Rectal smooth muscle tissue (tissue), 1 donor: ENCODE measurements at regions not wholly inside any gene's neighbourhood (a gene's known extent, or its start where the extent isn't known, plus 50 kb on each side); places are given as distances from the start of the nearest gene placed in this dataset.

Experiments
- H3K27ac ChIP-seq: one replicate; pipeline ENCODE4 v1.7.0; 2013; ENCODE audit warnings: low read depth, low read length, inconsistent platforms
- H3K27me3 ChIP-seq: one replicate; pipeline ENCODE4 v1.7.0; 2013; ENCODE audit warnings: low read length; ENCODE audit not compliant: control insufficient read depth, insufficient read depth
- H3K36me3 ChIP-seq: one replicate; pipeline ENCODE4 v1.7.0; 2013; ENCODE audit warnings: low read length; ENCODE audit not compliant: control insufficient read depth, insufficient read depth
- H3K4me1 ChIP-seq: one replicate; pipeline ENCODE4 v1.7.0; 2013; ENCODE audit warnings: low read length; ENCODE audit not compliant: control insufficient read depth, insufficient read depth
- H3K4me3 ChIP-seq: one replicate; pipeline ENCODE4 v1.7.0; 2013; ENCODE audit warnings: low read length
- H3K9ac ChIP-seq: one replicate; pipeline ENCODE4 v1.7.0; 2013; ENCODE audit warnings: low read length

DNA sequence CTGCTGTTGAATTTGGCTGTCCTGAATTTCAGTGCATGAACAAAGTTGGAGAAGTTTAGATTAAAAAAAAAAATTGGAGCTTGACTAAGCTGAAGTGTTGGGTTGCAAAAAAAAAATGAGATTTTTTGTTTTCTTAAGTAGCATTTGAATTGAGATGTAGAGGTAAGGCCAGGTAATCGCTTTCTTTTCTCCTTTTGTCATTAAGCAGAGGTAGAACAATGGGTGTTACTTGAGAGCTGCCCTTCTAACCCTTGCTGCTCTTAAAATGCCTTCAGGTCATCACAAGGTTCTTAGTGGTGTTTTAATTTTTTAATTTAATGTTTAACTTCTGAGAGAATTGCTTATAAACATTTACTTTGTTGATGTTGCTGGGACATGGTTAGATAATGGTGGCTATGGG, 84.1 kb upstream of the PRDM1 start:
- Histone ChIP-seq H3K4me3 (no peak overlapping the region), H3K9ac (no peak overlapping the region), H3K36me3 (no peaks in the 10 kb centered on the region), H3K27ac (no peak overlapping the region), H3K27me3 (no peaks in the 10 kb centered on the region), H3K4me1 (no peaks in the 10 kb centered on the region)

- no peaks in the 10 kb centered on the region for H3K4me1 ChIP-seq
- no peaks in the 10 kb centered on the region for H3K36me3 ChIP-seq
- no peak overlapping the region for H3K9ac ChIP-seq
- no peak overlapping the region for H3K4me3 ChIP-seq
- peaks cover 3% of the 10 kb centered on the region for H3K27me3 ChIP-seq
- no peak overlapping the region for H3K27ac ChIP-seq
These were observed 85.2 kb upstream of the PRDM1 start for GRCh38 chr6:106000935-106001334.

GRCh38 chr6:105997482-105997881, 88.7 kb upstream of the PRDM1 start:
- Histone ChIP-seq H3K4me3 (no peak overlapping the region), H3K4me1 (peaks cover 3% of the 10 kb centered on the region), H3K27me3 (peaks cover 30% of the 10 kb centered on the region), H3K36me3 (no peaks in the 10 kb centered on the region), H3K27ac (no peak overlapping the region), H3K9ac (no peak overlapping the region)

DNA sequence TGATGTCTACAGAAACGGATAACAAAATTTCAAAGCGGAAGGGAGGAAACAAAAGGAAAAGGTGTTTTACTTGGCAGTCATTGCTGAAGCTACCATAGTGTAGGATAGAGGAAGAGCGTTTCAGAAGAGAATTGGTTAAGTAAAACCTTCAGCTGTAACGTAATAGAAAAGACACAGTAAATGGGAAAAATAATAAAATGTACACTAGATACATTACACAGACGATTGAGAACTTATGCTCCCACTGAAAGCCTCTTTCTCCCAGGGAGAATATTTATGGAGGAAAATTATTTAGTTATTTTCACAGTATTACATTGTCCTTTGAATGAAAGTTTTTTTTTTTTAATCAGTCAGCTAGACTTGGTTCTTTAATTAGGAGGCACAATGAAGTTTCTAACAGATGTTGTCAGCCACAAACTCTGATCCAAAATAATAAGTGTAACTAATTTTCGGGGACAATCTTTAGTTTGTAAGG, 90.7 kb upstream of the PRDM1 start:
- H3K4me3 ChIP-seq, result peak overlapping the region; percentile 75
- no peak overlapping the region for H3K9ac ChIP-seq
- H3K27me3 ChIP-seq, result peaks cover 35% of the 10 kb centered on the region
- H3K27ac ChIP-seq, result no peak overlapping the region
- peaks cover 3% of the 10 kb centered on the region for H3K4me1 ChIP-seq
- no peaks in the 10 kb centered on the region for H3K36me3 ChIP-seq

GRCh38 chr6:105994591-105995390, 91.3 kb upstream of the PRDM1 start:
- Histone ChIP-seq H3K27ac (peak overlapping the region; percentile 22), H3K4me1 (peaks cover 3% of the 10 kb centered on the region), H3K9ac (peak overlapping the region; percentile 64), H3K4me3 (peak overlapping the region; percentile 75), H3K27me3 (peaks cover 39% of the 10 kb centered on the region), H3K36me3 (no peaks in the 10 kb centered on the region)

DNA sequence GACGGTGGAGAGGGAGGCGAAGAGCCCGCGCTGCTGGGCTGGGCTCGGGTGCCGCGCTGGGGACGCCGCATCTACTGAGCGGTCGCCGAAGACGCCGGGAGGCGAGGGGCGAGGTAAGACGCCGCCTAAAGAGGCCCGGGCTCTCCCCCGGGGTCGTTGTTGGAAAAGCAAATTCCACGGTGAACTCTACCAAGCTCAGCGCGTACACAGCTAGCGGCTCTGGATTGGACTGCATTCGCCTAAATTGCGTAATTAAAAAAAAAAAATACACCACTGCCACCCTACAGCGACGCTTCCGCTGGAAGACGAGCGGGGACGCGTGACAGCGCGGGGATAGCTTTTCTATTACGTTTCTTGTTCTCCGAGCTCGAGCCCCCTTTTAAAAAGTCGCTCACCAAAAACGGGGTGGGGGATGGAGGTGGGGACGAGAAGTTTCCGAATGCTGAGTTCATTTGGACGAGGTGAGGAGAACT, 92.0 kb upstream of the PRDM1 start:
- peak overlapping the region; percentile 22 for H3K27ac ChIP-seq
- H3K4me3 ChIP-seq, result peak overlapping the region; percentile 75
- H3K4me1 ChIP-seq, result peaks cover 3% of the 10 kb centered on the region
- no peaks in the 10 kb centered on the region for H3K36me3 ChIP-seq
- H3K27me3 ChIP-seq, result peaks cover 39% of the 10 kb centered on the region
- peak overlapping the region; percentile 64 for H3K9ac ChIP-seq

DNA sequence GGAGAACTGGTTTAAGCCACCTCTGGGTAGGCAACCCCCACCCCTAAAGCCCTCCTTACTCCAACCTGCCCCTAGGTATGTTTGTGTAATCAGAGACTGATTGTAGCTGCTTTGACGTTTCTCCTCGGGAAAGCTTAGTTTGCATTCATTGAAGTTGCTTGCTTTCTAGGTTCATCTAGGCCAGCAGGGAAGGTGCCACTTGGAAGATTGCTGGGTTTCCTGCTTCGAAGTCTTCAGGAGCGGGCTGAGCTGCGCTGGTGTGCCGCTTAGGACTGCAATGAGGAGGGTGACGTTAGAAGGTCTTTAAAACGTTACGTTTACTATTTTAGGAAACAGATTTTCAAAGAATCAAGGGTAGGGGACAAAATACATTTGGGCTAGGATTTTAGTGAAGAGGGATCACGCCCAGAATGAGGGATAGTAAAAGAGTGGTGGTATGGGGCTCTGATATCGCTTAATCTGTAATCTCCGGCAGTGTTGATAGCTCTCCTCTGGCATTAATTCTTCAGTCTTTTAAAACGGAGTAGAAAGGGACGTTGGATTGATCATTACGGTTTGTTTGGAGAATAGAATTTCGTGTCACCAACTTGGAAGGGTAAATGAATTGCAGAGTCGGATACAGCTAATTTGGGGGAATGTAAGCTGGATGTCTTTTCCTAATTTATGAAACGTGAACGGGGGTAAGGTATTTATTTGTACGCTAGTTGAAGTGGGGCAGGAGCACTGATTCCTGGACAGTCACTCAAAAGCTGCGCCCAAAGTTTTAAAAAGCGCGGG, 92.6 kb upstream of the PRDM1 start:
- Histone ChIP-seq H3K36me3 (no peaks in the 10 kb centered on the region), H3K27ac (peak overlapping the region; percentile 22), H3K4me3 (peak overlapping the region; percentile 75), H3K4me1 (peaks cover 3% of the 10 kb centered on the region), H3K9ac (peak overlapping the region; percentile 7), H3K27me3 (peaks cover 39% of the 10 kb centered on the region)

DNA sequence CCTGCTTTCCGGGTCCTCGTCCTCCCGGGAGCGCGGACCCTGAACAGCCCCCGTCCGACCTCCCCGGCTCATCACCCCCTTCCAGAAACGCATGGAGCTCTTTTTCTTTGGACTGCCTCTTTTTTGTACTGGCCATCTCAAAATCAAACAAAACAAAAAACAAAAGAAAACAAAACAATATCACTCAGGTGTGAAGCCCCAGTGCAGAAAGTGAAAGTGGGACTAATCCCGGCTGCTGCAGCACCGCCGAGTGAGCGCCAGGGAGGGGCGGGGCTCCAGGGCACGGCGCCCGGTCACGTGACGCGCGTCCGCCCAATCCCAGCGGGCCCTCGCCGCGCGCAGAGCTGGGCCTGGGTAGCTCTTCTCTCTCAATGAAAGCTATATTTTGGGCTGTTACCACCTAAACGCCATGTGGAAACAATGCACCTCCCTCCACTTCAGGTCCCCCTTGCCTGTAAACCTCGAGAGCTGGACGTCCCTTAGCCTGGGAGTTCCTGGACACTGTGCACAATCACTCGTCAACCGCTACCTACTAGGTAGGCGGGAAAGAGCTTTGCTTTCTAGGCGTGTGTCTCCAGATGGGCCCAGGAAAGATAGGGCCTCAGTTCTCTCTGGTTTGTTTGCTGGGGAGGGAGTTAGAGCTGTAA, 93.7 kb upstream of the PRDM1 start:
- peaks cover 3% of the 10 kb centered on the region for H3K4me1 ChIP-seq
- H3K27me3 ChIP-seq, result peaks cover 39% of the 10 kb centered on the region
- H3K36me3 ChIP-seq, result no peaks in the 10 kb centered on the region
- H3K9ac ChIP-seq, result peak overlapping the region; percentile 57
- H3K4me3 ChIP-seq, result peak overlapping the region; percentile 95
- peak overlapping the region; percentile 46 for H3K27ac ChIP-seq

GRCh38 chr6:105991561-105992314, 94.4 kb upstream of the PRDM1 start:
- peak overlapping the region; percentile 57 for H3K9ac ChIP-seq
- peaks cover 38% of the 10 kb centered on the region for H3K27me3 ChIP-seq
- H3K27ac ChIP-seq, result no peak overlapping the region
- H3K4me3 ChIP-seq, result peak overlapping the region; percentile 95
- peaks cover 3% of the 10 kb centered on the region for H3K4me1 ChIP-seq
- H3K36me3 ChIP-seq, result no peaks in the 10 kb centered on the region

GRCh38 chr6:105990151-105990550, 96.0 kb upstream of the PRDM1 start:
- no peaks in the 10 kb centered on the region for H3K36me3 ChIP-seq
- H3K27me3 ChIP-seq, result peaks cover 34% of the 10 kb centered on the region
- no peak overlapping the region for H3K27ac ChIP-seq
- no peak overlapping the region for H3K9ac ChIP-seq
- peaks cover 3% of the 10 kb centered on the region for H3K4me1 ChIP-seq
- H3K4me3 ChIP-seq, result no peak overlapping the region

GRCh38 chr6:105988812-105989577, 97.1 kb upstream of the PRDM1 start:
- peaks cover 24% of the 10 kb centered on the region for H3K27me3 ChIP-seq
- H3K4me3 ChIP-seq, result no peak overlapping the region
- H3K36me3 ChIP-seq, result no peaks in the 10 kb centered on the region
- H3K4me1 ChIP-seq, result peaks cover 3% of the 10 kb centered on the region
- no peak overlapping the region for H3K27ac ChIP-seq
- no peak overlapping the region for H3K9ac ChIP-seq
